B cell (primary cell): ENCODE measurements at regions not wholly inside any gene's neighbourhood (a gene's known extent, or its start where the extent isn't known, plus 50 kb on each side); places are given as distances from the start of the nearest gene placed in this dataset.

Source experiments
- CTCF ChIP-seq: fragments of 200-600 bp; IDR thresholded peaks from one replicate; pipeline ENCODE4 v1.8.0; 2022; ENCODE audit warnings: antibody characterized with exemption, mild to moderate bottlenecking
- EZH2 ChIP-seq: IDR thresholded peaks from 2 replicates; pipeline ENCODE4 v1.6.1; 2012; ENCODE audit warnings: borderline replicate concordance, low read depth, mild to moderate bottlenecking, moderate library complexity, low read length; ENCODE audit not compliant: insufficient read depth, poor library complexity, severe bottlenecking

GRCh38 chr18:51668607-51669006, 471.1 kb upstream of the MEX3C start:
- no peak for TF ChIP-seq CTCF
- no peak for TF ChIP-seq EZH2
